ENCODE measurements at regions not wholly inside any gene's neighbourhood (a gene's known extent, or its start where the extent isn't known, plus 50 kb on each side); places are given as distances from the start of the nearest gene placed in this dataset.

DNA sequence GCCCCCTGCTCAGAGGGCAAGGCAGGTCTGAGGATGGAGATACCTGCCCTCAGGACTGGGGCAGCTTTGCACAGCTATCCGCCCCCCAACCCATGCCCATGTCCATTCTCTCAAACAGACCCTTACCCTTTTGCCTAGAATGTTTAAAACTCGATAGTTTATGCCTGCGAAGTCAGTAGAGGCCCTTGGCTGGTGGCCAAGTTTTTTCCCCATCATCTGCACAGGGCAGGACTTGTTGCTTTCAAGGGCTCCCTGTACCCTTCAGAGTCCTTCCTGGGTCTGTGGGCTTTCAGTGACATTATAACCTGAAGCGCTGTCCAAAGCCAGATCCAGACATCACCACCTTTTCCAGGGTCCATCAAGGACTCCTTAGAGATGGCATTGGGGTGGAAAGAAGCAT, 148.7 kb upstream of the ZNF644 start (continued):
- TF ChIP-seq ZNF423 (CRISPR knock-in tag; IDR thresholded peaks at IDR 0.05) = no peak
- TF ChIP-seq, protein P1, sequence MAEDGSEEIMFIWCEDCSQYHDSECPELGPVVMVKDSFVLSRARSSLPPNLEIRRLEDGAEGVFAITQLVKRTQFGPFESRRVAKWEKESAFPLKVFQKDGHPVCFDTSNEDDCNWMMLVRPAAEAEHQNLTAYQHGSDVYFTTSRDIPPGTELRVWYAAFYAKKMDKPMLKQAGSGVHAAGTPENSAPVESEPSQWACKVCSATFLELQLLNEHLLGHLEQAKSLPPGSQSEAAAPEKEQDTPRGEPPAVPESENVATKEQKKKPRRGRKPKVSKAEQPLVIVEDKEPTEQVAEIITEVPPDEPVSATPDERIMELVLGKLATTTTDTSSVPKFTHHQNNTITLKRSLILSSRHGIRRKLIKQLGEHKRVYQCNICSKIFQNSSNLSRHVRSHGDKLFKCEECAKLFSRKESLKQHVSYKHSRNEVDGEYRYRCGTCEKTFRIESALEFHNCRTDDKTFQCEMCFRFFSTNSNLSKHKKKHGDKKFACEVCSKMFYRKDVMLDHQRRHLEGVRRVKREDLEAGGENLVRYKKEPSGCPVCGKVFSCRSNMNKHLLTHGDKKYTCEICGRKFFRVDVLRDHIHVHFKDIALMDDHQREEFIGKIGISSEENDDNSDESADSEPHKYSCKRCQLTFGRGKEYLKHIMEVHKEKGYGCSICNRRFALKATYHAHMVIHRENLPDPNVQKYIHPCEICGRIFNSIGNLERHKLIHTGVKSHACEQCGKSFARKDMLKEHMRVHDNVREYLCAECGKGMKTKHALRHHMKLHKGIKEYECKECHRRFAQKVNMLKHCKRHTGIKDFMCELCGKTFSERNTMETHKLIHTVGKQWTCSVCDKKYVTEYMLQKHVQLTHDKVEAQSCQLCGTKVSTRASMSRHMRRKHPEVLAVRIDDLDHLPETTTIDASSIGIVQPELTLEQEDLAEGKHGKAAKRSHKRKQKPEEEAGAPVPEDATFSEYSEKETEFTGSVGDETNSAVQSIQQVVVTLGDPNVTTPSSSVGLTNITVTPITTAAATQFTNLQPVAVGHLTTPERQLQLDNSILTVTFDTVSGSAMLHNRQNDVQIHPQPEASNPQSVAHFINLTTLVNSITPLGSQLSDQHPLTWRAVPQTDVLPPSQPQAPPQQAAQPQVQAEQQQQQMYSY (CRISPR knock-in tag; IDR thresholded peaks at IDR 0.05) = no peak
- TF ChIP-seq, protein P2, sequence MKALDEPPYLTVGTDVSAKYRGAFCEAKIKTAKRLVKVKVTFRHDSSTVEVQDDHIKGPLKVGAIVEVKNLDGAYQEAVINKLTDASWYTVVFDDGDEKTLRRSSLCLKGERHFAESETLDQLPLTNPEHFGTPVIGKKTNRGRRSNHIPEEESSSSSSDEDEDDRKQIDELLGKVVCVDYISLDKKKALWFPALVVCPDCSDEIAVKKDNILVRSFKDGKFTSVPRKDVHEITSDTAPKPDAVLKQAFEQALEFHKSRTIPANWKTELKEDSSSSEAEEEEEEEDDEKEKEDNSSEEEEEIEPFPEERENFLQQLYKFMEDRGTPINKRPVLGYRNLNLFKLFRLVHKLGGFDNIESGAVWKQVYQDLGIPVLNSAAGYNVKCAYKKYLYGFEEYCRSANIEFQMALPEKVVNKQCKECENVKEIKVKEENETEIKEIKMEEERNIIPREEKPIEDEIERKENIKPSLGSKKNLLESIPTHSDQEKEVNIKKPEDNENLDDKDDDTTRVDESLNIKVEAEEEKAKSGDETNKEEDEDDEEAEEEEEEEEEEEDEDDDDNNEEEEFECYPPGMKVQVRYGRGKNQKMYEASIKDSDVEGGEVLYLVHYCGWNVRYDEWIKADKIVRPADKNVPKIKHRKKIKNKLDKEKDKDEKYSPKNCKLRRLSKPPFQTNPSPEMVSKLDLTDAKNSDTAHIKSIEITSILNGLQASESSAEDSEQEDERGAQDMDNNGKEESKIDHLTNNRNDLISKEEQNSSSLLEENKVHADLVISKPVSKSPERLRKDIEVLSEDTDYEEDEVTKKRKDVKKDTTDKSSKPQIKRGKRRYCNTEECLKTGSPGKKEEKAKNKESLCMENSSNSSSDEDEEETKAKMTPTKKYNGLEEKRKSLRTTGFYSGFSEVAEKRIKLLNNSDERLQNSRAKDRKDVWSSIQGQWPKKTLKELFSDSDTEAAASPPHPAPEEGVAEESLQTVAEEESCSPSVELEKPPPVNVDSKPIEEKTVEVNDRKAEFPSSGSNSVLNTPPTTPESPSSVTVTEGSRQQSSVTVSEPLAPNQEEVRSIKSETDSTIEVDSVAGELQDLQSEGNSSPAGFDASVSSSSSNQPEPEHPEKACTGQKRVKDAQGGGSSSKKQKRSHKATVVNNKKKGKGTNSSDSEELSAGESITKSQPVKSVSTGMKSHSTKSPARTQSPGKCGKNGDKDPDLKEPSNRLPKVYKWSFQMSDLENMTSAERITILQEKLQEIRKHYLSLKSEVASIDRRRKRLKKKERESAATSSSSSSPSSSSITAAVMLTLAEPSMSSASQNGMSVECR (CRISPR knock-in tag; IDR thresholded peaks at IDR 0.05; ENCODE audit: borderline replicate concordance) = no peak
- TF ChIP-seq, protein P3, sequence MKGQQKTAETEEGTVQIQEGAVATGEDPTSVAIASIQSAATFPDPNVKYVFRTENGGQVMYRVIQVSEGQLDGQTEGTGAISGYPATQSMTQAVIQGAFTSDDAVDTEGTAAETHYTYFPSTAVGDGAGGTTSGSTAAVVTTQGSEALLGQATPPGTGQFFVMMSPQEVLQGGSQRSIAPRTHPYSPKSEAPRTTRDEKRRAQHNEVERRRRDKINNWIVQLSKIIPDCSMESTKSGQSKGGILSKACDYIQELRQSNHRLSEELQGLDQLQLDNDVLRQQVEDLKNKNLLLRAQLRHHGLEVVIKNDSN (CRISPR knock-in tag; IDR thresholded peaks at IDR 0.05) = no peak

DNA sequence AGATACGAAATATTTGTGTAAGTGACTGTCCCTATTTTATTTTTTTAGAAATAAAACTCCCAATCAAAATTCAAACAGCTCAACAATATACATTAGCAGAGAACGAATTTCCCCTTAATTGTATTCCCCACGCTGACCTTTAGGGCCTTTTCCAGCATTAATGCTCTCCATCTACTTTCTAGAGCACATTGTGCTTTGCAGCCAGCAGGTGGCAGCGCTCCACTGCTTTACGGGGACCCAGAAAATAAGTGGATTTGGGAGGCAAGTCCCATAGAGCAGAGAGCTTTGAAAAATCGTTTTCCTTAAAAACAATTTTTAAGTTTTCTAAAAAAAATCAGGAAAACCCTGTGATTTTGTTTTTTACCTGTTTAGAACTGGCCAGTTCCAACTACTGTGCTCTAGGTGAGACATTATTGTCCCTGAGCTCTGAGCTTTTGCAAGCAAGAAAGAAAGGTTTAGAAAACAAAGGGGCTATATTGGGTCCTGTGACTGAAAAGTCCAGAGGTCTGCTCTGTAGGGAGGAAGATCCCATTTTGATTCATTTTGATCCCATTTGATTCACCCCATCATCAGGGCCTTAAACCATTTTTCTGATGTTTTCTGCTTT, 144.4 kb upstream of the ZNF644 start:
- POLR2A ChIA-PET = interaction anchor here (0.7 kb wide), 1 partner anchor 112 kb away, joined by 3 read pairs; no protein-coding TSS in a partner anchor
- Mint-ChIP-seq H3K27ac (no peak overlapping the region), H3K27me3 (ENCODE audit: low read depth) (peaks cover 6% of the 10 kb centered on the region), H3K4me1 (peaks cover 25% of the 10 kb centered on the region), H3K36me3 (no peaks in the 10 kb centered on the region), H3K4me3 (no peak overlapping the region), H3K9me3 (no peaks in the 10 kb centered on the region)
- CTCF ChIA-PET = interaction anchor here (0.6 to 5.8 kb wide), 85 partner anchors 9 to 1203 kb away, joined by 3 to 220 read pairs (median 6); partner anchors contain the start of genes HFM1 and ZNF644
- TF ChIP-seq, protein P4, sequence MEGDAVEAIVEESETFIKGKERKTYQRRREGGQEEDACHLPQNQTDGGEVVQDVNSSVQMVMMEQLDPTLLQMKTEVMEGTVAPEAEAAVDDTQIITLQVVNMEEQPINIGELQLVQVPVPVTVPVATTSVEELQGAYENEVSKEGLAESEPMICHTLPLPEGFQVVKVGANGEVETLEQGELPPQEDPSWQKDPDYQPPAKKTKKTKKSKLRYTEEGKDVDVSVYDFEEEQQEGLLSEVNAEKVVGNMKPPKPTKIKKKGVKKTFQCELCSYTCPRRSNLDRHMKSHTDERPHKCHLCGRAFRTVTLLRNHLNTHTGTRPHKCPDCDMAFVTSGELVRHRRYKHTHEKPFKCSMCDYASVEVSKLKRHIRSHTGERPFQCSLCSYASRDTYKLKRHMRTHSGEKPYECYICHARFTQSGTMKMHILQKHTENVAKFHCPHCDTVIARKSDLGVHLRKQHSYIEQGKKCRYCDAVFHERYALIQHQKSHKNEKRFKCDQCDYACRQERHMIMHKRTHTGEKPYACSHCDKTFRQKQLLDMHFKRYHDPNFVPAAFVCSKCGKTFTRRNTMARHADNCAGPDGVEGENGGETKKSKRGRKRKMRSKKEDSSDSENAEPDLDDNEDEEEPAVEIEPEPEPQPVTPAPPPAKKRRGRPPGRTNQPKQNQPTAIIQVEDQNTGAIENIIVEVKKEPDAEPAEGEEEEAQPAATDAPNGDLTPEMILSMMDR (IDR thresholded peaks at IDR 0.05) = peak; percentile 79
- TF ChIP-seq GRHL2 (CRISPR knock-in tag; IDR thresholded peaks at IDR 0.05; ENCODE audit: insufficient replicate concordance, severe bottlenecking) (no peak), NR3C1 (CRISPR knock-in tag; conservative IDR thresholded peaks at IDR 0.05; ENCODE audit: low read depth) (no peak), GABPB1 (CRISPR knock-in tag; IDR thresholded peaks at IDR 0.05) (no peak)
- TF ChIP-seq, protein P5, sequence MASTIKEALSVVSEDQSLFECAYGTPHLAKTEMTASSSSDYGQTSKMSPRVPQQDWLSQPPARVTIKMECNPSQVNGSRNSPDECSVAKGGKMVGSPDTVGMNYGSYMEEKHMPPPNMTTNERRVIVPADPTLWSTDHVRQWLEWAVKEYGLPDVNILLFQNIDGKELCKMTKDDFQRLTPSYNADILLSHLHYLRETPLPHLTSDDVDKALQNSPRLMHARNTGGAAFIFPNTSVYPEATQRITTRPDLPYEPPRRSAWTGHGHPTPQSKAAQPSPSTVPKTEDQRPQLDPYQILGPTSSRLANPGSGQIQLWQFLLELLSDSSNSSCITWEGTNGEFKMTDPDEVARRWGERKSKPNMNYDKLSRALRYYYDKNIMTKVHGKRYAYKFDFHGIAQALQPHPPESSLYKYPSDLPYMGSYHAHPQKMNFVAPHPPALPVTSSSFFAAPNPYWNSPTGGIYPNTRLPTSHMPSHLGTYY (CRISPR knock-in tag; IDR thresholded peaks at IDR 0.05) = no peak
- ATAC-seq = peak; percentile 33
- DNase-seq (ENCODE audit: low spot score) = peak; percentile 68
